HAP-1 (cell line): ENCODE measurements at regions not wholly inside any gene's neighbourhood (a gene's known extent, or its start where the extent isn't known, plus 50 kb on each side); places are given as distances from the start of the nearest gene placed in this dataset.

Experiments
- DNase-seq, 2 experiments: peaks; one replicate each; pipeline ENCODE4 v3.0.0-alpha.2; 2016 to 2020; ENCODE audit warnings: low spot score in 2 of 2
- H3K27me3 ChIP-seq: fragments of 250-450 bp; sonication (Bioruptor Pico); 2 replicates; pipeline ENCODE4 v1.5.1; 2020; ENCODE audit warnings: low read depth, mild to moderate bottlenecking, moderate library complexity
- H3K36me3 ChIP-seq: fragments of 250-450 bp; sonication (Bioruptor Pico); replicated peaks from 2 replicates; pipeline ENCODE4 v1.5.1; 2020; ENCODE audit warnings: mild to moderate bottlenecking
- H3K4me1 ChIP-seq: fragments of 250-450 bp; sonication (Bioruptor Pico); 2 replicates; pipeline ENCODE4 v1.5.1; 2020; ENCODE audit warnings: mild to moderate bottlenecking
- H3K4me3 ChIP-seq: fragments of 250-450 bp; sonication (Bioruptor Pico); 2 replicates; pipeline ENCODE4 v1.5.1; 2020; ENCODE audit warnings: mild to moderate bottlenecking, moderate library complexity
- H3K9me3 ChIP-seq: fragments of 250-450 bp; sonication (Bioruptor Pico); 2 replicates; pipeline ENCODE4 v1.5.1; 2020; ENCODE audit warnings: mild to moderate bottlenecking, moderate library complexity
- in situ Hi-C: fragments of 300-500 bp; cut with MboI; formaldehyde crosslinking; loops from 3 replicates; pipeline ENCODE4 v1.14.3; 2020; ENCODE audit warnings: low sequenced_read_pairs, inconsistent platforms, mixed read lengths

DNA sequence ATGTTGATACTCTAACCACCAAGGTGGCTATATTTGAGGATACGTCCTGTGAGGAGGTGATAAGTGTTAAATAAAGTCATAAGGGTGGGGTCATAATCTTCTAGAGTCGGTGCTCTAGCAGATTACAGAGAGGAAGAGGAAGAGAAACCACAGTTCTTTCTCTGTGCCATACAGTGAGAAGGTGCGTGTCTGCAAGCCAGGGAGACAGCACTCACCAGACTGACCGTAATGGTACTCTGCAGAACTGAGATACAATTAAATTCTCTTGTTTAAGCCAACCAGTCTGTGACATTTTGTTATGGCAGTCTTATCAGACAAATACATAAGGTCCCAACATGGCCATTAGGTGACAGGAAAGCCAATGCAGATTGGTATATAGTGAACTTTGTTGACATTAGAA lies 480.9 kb upstream of the IGFBP7 start:
- DNase-seq: no peak
- in situ Hi-C loops: no loop called here
- H3K27me3 ChIP-seq: no peaks in the 10 kb centered on the region
- H3K36me3 ChIP-seq: no peaks in the 10 kb centered on the region
- H3K4me3 ChIP-seq: no peak overlapping the region
- no peaks in the 10 kb centered on the region for H3K9me3 ChIP-seq
- H3K4me1 ChIP-seq: no peaks in the 10 kb centered on the region

DNA sequence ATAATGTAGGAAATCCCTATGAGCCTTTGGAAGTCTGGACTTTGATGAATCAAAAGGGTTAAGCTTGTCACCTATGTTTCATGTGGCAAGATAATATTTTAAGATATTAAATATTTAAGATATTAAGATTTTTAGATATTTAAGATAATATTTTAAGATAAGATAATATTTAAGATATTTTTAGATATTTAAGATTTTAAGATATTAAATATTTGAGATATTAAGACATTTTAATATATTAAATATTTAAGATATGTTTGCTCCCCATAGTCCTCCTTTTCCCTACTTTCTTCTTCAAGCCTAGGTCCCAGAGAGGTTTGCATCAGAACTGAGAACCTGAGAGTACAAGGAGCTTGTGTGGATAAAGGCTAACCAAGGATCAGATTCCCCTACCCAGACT lies 478.4 kb upstream of the IGFBP7 start:
- Histone ChIP-seq H3K4me3 (no peak overlapping the region), H3K9me3 (no peaks in the 10 kb centered on the region), H3K4me1 (no peaks in the 10 kb centered on the region), H3K36me3 (no peaks in the 10 kb centered on the region), H3K27me3 (no peaks in the 10 kb centered on the region)
- DNase-seq: no peak
- in situ Hi-C loops: no loop called here

DNA sequence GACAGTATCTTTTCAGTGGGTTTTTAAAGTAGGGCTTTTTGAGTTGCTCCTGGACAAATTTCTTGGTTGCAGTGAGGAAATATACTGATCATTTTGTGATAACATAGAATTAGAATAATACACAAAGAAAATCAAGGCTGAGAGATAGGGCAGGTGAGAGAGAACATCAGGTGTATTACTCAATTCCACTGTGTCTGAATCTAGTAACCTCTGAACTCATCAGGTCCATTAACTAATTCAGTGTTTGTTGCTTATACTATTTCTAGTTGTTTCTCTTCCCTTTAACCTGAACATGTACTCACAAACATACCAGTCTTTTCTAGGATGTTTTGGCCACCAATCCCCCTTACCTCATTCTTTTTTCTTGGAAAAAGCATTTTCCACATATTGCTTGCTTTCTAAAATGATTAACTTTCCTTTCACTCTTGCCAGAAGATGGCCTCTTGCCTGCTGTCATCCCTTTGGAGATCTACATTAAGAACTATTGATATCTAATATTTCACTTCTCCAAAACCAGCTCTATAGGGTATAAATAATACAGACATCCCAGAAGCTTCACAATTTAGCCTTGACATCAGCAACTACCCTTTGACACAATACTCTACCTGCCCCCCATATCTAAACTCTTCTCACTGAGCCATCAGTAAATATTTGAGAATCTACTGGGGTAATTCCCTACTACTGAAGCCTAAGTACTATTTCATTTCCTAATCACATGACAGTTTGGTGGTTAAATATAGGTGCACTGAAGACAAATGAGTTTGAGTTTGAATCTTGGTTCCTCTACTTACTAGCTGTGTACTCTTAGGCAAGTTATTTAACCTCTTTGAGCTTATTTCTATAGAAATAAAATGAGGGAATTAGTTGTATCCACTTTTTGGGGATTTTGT lies 470.8 kb upstream of the IGFBP7 start:
- Histone ChIP-seq H3K27me3 (no peaks in the 10 kb centered on the region), H3K36me3 (no peaks in the 10 kb centered on the region), H3K4me3 (no peak overlapping the region), H3K9me3 (no peaks in the 10 kb centered on the region), H3K4me1 (no peaks in the 10 kb centered on the region)
- DNase-seq: no peak
- in situ Hi-C loops: no loop called here

DNA sequence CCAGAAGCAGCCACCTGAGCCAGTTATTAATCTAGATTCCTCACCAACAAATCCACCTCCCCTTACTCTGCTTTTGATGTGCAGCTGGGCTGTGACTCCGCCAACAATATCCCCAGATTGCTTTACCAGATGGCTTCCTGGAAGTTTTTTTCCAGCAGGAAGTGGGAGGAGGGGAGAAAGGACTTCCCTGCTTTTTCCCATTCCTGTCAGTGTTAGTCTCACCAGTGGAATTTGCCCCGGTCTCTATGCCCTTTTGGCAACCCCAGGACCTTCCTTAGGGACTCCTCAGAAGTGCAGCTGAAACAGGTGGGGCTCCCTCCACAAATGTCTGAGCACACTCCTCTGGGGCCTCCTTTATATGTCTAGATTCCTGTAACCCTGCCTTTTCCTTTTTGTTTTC lies 465.2 kb upstream of the IGFBP7 start:
- Histone ChIP-seq H3K4me3 (no peak overlapping the region), H3K36me3 (no peaks in the 10 kb centered on the region), H3K4me1 (no peaks in the 10 kb centered on the region), H3K9me3 (no peaks in the 10 kb centered on the region), H3K27me3 (no peaks in the 10 kb centered on the region)
- DNase-seq: no peak
- in situ Hi-C loops: no loop called here

DNA sequence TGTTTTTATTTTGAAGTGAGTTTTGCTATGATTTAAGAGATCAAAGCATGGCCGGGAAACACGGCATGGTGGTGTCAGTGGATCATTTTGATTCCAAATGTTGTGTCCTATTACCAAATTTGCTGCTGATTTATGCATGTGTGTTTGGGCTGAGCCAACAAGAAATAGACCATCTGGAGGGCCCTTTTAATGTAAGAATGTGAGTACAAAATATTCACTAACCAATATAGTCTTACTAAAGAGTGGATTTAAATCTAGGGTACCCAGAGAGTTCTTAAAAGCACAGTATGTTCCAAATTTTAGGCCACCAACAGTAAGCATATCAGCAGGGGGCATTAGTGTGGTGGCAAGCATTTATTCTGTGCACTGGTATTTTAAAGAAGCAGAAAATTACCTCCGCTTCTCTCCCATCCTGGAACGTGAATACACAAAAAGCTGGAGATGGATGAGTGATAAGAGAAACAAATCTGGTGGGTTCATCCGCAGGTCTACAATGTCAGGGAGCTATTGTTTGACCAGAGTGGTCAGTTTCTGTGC lies 444.4 kb upstream of the IGFBP7 start:
- no peak for DNase-seq
- Histone ChIP-seq H3K27me3 (no peaks in the 10 kb centered on the region), H3K9me3 (no peaks in the 10 kb centered on the region), H3K36me3 (no peaks in the 10 kb centered on the region), H3K4me1 (no peaks in the 10 kb centered on the region), H3K4me3 (no peak overlapping the region)
- in situ Hi-C loops: no loop called here

DNA sequence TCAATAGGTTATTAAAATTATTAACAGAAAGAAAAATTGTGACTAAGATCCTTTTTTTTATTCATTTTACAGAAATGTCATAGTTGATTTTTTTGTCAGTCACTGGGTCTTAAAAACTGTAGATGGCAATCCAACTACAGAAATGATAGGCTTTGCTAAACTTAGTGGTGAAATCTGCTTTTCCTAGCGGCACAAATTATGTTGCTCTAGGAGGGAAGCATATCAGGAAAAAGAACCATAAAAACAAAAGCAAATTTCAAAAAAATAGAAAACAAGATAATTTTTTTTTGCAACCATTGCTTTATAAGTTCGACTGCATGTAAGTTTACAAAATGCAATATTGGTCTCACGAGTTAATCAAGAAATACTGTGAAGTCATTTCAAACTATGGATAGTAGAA lies 443.5 kb upstream of the IGFBP7 start:
- Histone ChIP-seq H3K4me3 (no peak overlapping the region), H3K36me3 (no peaks in the 10 kb centered on the region), H3K9me3 (no peaks in the 10 kb centered on the region), H3K27me3 (no peaks in the 10 kb centered on the region), H3K4me1 (no peaks in the 10 kb centered on the region)
- in situ Hi-C loops: no loop called here
- DNase-seq: no peak

DNA sequence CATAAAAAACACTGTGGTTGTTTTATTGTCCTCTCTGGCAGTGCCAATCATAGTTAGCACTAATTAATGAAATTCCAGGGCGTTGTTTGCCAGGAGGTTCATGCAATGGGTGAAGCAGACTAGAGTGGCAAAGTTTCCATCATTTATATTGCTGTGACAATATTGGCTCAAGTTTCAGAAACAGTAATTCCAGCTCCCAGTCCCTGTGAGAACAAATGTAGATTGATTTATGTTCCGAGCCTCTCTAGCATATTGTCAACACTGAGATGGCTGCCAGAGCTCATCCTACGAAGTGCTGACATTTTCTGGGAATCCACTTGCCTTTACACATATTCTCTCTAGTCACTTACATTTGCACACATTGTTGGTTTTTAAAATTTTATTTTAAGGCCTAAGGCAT lies 440.0 kb upstream of the IGFBP7 start:
- in situ Hi-C loops: no loop called here
- Histone ChIP-seq H3K4me1 (no peaks in the 10 kb centered on the region), H3K36me3 (no peaks in the 10 kb centered on the region), H3K9me3 (no peaks in the 10 kb centered on the region), H3K27me3 (no peaks in the 10 kb centered on the region), H3K4me3 (no peak overlapping the region)
- no peak for DNase-seq

DNA sequence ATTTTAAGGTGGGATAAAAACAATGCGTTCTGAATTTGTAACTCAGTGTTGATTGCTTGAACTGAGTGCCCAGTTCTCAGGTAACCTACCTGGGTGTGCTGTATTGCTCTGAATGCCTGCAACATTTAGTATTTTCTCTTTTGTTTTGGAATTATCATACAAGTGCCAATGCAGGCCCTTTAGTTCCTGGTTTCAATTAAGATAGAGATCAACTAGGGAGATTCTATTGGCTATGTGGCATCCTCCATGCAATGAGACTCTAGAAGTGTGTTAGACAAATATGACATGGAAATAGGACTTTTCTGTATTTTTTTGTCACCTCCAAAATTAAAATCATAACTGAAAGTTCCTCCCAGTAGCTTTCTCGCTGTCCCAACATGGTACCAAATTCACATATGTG lies 438.7 kb upstream of the IGFBP7 start:
- no peaks in the 10 kb centered on the region for H3K27me3 ChIP-seq
- no peaks in the 10 kb centered on the region for H3K36me3 ChIP-seq
- DNase-seq: no peak
- no peaks in the 10 kb centered on the region for H3K9me3 ChIP-seq
- H3K4me1 ChIP-seq: no peaks in the 10 kb centered on the region
- in situ Hi-C loops: no loop called here
- H3K4me3 ChIP-seq: no peak overlapping the region

DNA sequence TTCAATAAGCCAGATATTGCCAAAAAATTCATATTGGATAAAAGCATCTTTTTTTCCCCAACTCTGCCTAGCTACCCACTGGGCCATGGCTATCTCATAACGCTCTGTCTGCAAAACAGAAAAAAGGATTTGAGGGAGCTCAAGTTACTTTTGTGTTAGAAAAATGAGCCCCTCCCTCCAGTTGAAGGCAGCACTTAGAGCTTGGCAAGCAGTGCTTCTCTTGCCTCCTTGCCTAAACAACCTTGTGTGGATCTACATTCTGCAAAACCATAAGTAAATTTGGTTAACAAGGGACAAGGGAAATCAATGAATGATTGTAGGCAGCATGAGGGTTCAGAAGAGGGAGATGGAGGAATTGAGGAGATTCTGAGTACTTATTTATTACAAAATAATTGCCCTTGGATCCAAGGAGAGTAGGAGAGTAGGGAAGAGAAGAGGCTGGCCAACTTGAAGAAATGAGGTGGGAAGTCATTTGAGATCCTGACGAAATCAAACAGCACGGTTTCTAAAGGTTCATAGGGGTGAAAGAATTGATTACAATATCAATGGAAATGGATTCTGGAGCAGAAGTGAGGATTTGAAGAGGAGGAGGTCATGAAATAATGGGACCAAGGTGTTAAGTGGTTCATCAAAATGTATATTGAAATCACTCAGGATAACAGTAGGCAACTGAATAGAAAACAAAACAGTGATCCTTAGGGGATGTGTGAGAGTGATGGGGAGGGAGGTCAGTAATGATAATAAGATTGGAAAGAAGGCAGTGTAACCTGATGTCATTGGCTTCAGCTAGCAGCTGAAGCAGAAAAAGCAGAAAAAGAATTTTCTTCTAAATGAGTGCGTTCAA lies 434.8 kb upstream of the IGFBP7 start:
- Histone ChIP-seq H3K9me3 (no peaks in the 10 kb centered on the region), H3K4me1 (no peaks in the 10 kb centered on the region), H3K27me3 (no peaks in the 10 kb centered on the region), H3K4me3 (no peak overlapping the region), H3K36me3 (no peaks in the 10 kb centered on the region)
- DNase-seq: no peak
- in situ Hi-C loops: no loop called here

DNA sequence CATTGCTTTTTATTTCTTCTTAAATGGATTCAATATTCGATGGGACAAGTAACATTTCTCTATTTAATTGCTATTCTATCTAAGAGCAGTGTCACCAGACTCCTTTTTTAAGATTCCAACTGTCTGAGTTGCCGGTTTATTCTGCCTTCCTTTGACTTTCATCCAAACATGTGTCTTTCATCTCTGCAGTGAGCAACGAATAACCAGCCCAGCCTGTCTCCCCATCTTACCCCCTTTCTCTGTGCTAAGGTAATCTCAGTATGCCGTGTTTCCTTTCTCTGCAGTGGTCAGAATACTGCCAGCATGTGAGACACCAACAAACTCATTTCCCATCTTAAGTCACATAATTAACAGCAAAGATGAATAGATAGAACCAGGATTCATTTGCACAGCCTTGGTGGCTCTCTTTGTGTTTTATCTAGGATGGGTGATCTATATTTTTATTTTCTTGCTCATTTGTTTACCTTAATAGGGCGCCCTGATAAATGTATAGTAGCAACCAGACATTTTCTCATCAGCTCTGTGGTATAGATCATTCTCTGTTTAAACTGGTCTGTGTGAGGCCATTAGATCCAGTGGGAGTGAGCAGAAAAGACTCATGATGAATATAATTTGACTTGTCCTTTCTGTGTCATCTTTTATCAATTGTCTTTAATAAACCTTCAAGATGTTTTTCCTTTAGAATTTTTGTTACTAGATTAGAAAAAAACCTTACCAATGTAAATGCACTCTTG lies 394.8 kb upstream of the IGFBP7 start:
- Histone ChIP-seq H3K36me3 (no peaks in the 10 kb centered on the region), H3K4me3 (no peak overlapping the region), H3K27me3 (peaks cover 3% of the 10 kb centered on the region; the same call in 1 of the 2 replicates), H3K4me1 (no peaks in the 10 kb centered on the region), H3K9me3 (no peaks in the 10 kb centered on the region)
- in situ Hi-C loops: no loop called here
- DNase-seq: no peak

DNA sequence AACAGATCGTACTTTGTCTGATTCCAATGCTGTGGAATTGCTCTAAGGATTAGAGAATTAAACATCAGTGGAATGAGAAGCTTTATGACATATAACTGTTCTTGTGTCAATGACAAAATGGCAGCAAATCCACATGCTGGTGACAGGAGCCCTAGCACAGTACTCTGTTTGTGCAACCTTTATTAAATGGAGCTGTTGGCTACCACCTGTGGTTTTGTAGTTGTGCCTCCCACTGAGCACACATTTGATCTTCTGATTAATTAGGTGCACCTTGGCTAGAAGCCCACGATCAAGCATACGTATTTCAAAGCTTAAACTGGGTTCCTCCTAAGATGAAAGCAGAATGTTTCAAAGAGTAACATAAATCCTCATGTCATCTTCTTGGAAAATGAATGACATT lies 394.0 kb upstream of the IGFBP7 start:
- H3K27me3 ChIP-seq: peaks cover 3% of the 10 kb centered on the region; the same call in 1 of the 2 replicates
- in situ Hi-C loops: no loop called here
- H3K4me1 ChIP-seq: no peaks in the 10 kb centered on the region
- H3K36me3 ChIP-seq: no peaks in the 10 kb centered on the region
- DNase-seq: no peak
- H3K9me3 ChIP-seq: no peaks in the 10 kb centered on the region
- H3K4me3 ChIP-seq: no peak overlapping the region

DNA sequence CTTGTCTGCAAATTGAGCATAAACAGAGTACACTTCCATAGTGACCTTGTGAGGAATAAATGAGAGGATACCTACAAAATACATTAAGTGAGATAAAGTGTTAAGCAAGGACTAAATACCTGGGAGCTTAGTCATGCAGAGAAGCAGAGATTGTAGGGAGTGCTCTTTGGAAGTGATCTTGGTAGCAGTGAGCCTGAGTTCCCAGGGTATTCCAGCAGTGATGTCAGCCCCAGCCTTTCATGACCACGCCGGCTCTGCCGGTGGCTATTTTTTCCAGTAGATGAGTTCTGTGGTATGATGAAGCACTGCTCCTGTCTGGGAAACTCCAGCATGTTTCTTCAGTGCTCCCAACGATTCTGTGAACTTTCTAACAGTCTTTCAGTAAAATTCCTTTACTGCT lies 391.5 kb upstream of the IGFBP7 start:
- Histone ChIP-seq H3K27me3 (peaks cover 3% of the 10 kb centered on the region; the same call in 1 of the 2 replicates), H3K9me3 (no peaks in the 10 kb centered on the region), H3K4me1 (no peaks in the 10 kb centered on the region), H3K4me3 (no peak overlapping the region), H3K36me3 (no peaks in the 10 kb centered on the region)
- in situ Hi-C loops: no loop called here
- no peak for DNase-seq

DNA sequence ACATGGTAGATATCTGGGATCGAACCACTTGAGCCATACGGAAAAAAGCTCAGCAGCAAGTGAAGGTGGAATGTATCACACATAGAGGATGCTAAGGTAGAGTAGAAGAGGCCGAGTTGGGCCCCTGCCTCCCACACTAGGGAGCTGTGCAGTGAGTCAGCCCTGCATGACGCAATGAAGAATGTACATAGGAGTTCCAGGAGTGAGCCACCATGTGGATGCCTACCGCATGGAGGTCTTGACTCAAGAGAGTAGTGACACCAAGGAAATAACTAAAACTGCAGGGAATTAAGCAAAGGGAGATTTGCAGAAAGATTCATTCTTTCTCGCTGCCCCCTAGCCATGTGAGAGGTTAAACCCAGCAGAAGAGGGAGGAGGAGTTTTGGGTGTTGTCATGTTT lies 389.6 kb upstream of the IGFBP7 start:
- Histone ChIP-seq H3K27me3 (peaks cover 3% of the 10 kb centered on the region; the same call in 1 of the 2 replicates), H3K36me3 (no peaks in the 10 kb centered on the region), H3K4me1 (no peaks in the 10 kb centered on the region), H3K9me3 (no peaks in the 10 kb centered on the region), H3K4me3 (no peak overlapping the region)
- DNase-seq: no peak
- in situ Hi-C loops: no loop called here
